Activated B cell treated with CpG ODN at 0.5 μM for 24 hours (primary cell): ENCODE measurements at regions not wholly inside any gene's neighbourhood (a gene's known extent, or its start where the extent isn't known, plus 50 kb on each side); places are given as distances from the start of the nearest gene placed in this dataset.

ENCODE experiments used
- ATAC-seq: fragments of 200-7000 bp; cut with Tn5 transposase; one replicate; pipeline ENCODE4 v1.10.0; 2021; ENCODE audit warnings: low read depth, mild to moderate bottlenecking, moderate library complexity
- CTCF ChIA-PET: fragments of 350-600 bp; sonication (Branson Sonifier 250); formaldehyde crosslinking; loops from one replicate; lab custom pipeline; 2021; ENCODE audit warnings: antibody characterized with exemption; lab: Charles Lee
- POLR2A ChIA-PET: fragments of 350-600 bp; sonication (Branson Sonifier 250); formaldehyde crosslinking; loops from one replicate; lab custom pipeline; 2021; ENCODE audit warnings: antibody characterized with exemption; lab: Charles Lee
- DNase-seq: peaks from one replicate; pipeline ENCODE4 v3.0.0; 2022
- H3K27ac Mint-ChIP-seq: one replicate; pipeline ENCODE4 v1.8.0; 2020; ENCODE audit warnings: mixed read lengths
- H3K27me3 Mint-ChIP-seq: one replicate; pipeline ENCODE4 v1.8.0; 2021; ENCODE audit warnings: mixed read lengths
- H3K36me3 Mint-ChIP-seq: one replicate; pipeline ENCODE4 v1.8.0; 2021; ENCODE audit warnings: low read depth, mixed read lengths
- H3K4me1 Mint-ChIP-seq: one replicate; pipeline ENCODE4 v1.8.0; 2021; ENCODE audit warnings: mixed read lengths
- H3K4me3 Mint-ChIP-seq: one replicate; pipeline ENCODE4 v1.8.0; 2020; ENCODE audit warnings: mild to moderate bottlenecking, mixed read lengths
- H3K9me3 Mint-ChIP-seq: one replicate; pipeline ENCODE4 v1.8.0; 2020; ENCODE audit warnings: mixed read lengths
- CTCF ChIP-seq: fragments of 200-600 bp; IDR thresholded peaks from one replicate; pipeline ENCODE4 v1.8.0; 2022; ENCODE audit warnings: antibody characterized with exemption, mild to moderate bottlenecking
- intact Hi-C: fragments of 100-400 bp; cut with micrococcal nuclease; formaldehyde crosslinking; loops from one replicate; pipeline ENCODE4 v1.15.1; 2024

- ChIA-PET CTCF (interaction anchor here (0.9 to 2.7 kb wide), 13 partner anchors 12 to 904 kb away, joined by 3 to 11 read pairs (median 5); no protein-coding TSS in a partner anchor), POLR2A (interaction anchor here (0.6 to 9.5 kb wide), 36 partner anchors 11 to 1041 kb away, joined by 3 to 223 read pairs (median 6); partner anchors contain the start of gene BCL11A)
- Mint-ChIP-seq H3K4me1 (peaks cover 98% of the 10 kb centered on the region), H3K9me3 (peaks cover 9% of the 10 kb centered on the region), H3K36me3 (peaks cover 6% of the 10 kb centered on the region), H3K4me3 (peak overlapping the region; percentile 52), H3K27me3 (no peaks in the 10 kb centered on the region), H3K27ac (peak overlapping the region; percentile 97)
- intact Hi-C loops: loop anchor here (1.0 to 10.0 kb wide), 7 partner anchors 61 to 1048 kb away; no protein-coding TSS in a partner anchor
- ATAC-seq (peak; percentile 40), DNase-seq (peak; percentile 49)
- no peak for TF ChIP-seq CTCF
These were observed 200.7 kb downstream of the BCL11A start for GRCh38 chr2:60352491-60353405.

- ChIA-PET POLR2A (interaction anchor here (0.6 to 9.5 kb wide), 28 partner anchors 10 to 423 kb away, joined by 3 to 223 read pairs (median 4); partner anchors contain the start of gene BCL11A), CTCF (interaction anchor here (0.9 to 1.6 kb wide), 8 partner anchors 11 to 903 kb away, joined by 3 to 5 read pairs (median 3); no protein-coding TSS in a partner anchor)
- Mint-ChIP-seq H3K4me1 (peaks cover 98% of the 10 kb centered on the region), H3K27me3 (no peaks in the 10 kb centered on the region), H3K9me3 (peaks cover 15% of the 10 kb centered on the region), H3K4me3 (peak overlapping the region; percentile 52), H3K27ac (peak overlapping the region; percentile 97), H3K36me3 (peaks cover 11% of the 10 kb centered on the region)
- intact Hi-C loops: loop anchor here (1.0 to 10.0 kb wide), 9 partner anchors 15 to 1047 kb away; no protein-coding TSS in a partner anchor
- peak; percentile 56 for DNase-seq
- ATAC-seq: peak; percentile 22
- TF ChIP-seq CTCF: no peak
These were observed 201.7 kb downstream of the BCL11A start for GRCh38 chr2:60351802-60352201.

- Mint-ChIP-seq H3K4me1 (peaks cover 96% of the 10 kb centered on the region), H3K36me3 (peaks cover 11% of the 10 kb centered on the region), H3K27me3 (no peaks in the 10 kb centered on the region), H3K4me3 (peak overlapping the region; percentile 59), H3K27ac (peak overlapping the region; percentile 97), H3K9me3 (peaks cover 15% of the 10 kb centered on the region)
- intact Hi-C loops: loop anchor here (1.0 to 10.0 kb wide), 6 partner anchors 14 to 1047 kb away; no protein-coding TSS in a partner anchor
- no peak for DNase-seq
- ChIA-PET CTCF (interaction anchor here (0.8 to 1.6 kb wide), 5 partner anchors 9 to 463 kb away, joined by 3 to 6 read pairs (median 3); no protein-coding TSS in a partner anchor), POLR2A (interaction anchor here (0.6 to 9.5 kb wide), 24 partner anchors 10 to 293 kb away, joined by 3 to 223 read pairs (median 6); partner anchors contain the start of gene BCL11A)
- peak; percentile 9 for ATAC-seq
- TF ChIP-seq CTCF: no peak
These were observed 202.1 kb downstream of the BCL11A start for GRCh38 chr2:60351321-60351720.

- Mint-ChIP-seq H3K27me3 (no peaks in the 10 kb centered on the region), H3K9me3 (peaks cover 15% of the 10 kb centered on the region), H3K27ac (peak overlapping the region; percentile 97), H3K4me1 (peaks cover 93% of the 10 kb centered on the region), H3K4me3 (peak overlapping the region; percentile 59), H3K36me3 (peaks cover 11% of the 10 kb centered on the region)
- DNase-seq (no peak), ATAC-seq (peak; percentile 19)
- CTCF ChIA-PET: interaction anchor here (0.8 to 1.6 kb wide), 5 partner anchors 9 to 463 kb away, joined by 3 to 6 read pairs (median 3); no protein-coding TSS in a partner anchor
- TF ChIP-seq CTCF: no peak
- intact Hi-C loops: loop anchor here (1.0 to 10.0 kb wide), 6 partner anchors 13 to 1046 kb away; no protein-coding TSS in a partner anchor
- POLR2A ChIA-PET: interaction anchor here (0.5 to 9.5 kb wide), 19 partner anchors 9 to 206 kb away, joined by 3 to 223 read pairs (median 6); partner anchors contain the start of gene BCL11A
These were observed 202.7 kb downstream of the BCL11A start for GRCh38 chr2:60350791-60351190.
